ENCODE measurements at regions not wholly inside any gene's neighbourhood (a gene's known extent, or its start where the extent isn't known, plus 50 kb on each side); places are given as distances from the start of the nearest gene placed in this dataset.
"Not testable (repeated sequence)": the region's sequence is repeated elsewhere in the genome, so short reads cannot be mapped to it uniquely, and the experiment has no call there.

DNA sequence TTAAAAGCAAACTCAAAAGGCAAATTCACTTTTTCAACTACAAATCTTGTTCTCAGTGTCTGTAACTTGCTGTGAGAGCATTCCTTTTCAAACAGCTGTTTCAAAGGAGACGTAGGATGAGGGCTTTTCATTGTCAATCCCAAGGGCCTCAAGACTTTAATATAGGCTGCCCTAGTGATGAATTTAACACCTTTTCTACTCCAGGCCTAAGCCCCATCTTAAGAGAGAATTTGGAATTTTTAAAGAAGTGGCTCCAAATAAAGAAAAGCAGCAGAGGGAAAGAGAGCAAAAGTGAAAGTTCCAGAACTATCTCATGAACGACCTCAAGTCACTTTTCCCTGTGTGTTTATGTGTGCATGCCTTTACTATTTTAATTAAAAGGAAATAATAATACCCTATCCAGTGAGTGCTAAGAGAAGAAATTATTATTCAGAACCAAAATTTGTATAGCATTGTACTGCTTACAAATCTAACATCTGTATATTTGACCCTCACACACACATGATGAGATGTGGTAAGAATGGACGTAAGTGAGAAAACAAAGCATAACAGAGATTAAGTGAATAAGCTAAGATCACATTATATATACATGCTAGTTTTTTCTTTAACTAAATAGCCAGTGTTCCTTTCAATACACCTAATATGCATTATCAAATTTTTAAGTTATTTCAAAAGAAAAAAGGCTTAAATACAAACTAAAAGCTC is 196.4 kb downstream of the VGLL3 start:
- DNase-seq (ENCODE audit: low spot score), result no peak

DNA sequence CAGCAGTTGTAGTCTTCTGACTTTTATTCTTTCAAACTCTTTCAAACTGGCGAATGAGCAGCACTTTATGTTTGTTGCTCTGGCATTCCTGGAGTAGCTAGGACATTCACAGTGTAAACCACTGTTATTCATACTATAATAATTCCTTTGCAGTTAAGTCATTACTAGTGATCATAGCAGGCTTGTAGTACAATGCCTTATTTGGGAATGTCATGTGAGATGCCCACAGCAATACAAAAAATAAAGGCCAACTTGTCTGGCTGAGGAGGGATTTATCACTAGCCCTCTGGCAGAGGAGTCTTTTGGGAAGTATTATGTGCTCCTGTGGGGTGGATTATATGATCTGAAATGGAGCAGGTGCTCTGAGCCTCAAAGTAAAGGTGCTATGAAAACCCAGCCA is 197.2 kb downstream of the VGLL3 start:
- DNase-seq (ENCODE audit: low spot score), result peak; percentile 57

DNA sequence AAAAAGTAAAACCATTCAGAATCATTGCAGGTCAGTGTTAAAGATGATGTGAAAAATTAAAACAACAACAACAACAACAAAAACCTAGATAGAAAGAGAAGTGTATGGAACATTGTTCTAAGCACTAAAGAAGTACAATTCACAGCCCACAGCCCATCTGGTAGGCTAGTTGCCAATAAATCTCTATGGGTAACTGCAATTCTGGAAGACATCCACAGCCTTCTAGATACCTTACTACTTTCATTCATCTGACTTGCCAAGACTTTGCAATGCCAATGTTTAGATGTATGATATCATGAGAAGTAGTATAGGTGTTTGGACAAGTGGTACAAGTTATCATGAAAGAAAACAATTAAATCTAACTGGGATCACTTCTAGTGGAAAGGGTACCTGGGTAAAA is 198.6 kb downstream of the VGLL3 start:
- no peak for DNase-seq (ENCODE audit: low spot score)

GRCh38 chr3:86790884-86791549 is 199.9 kb downstream of the VGLL3 start:
- DNase-seq (ENCODE audit: low spot score), result no peak

GRCh38 chr3:86788371-86788770 is 202.6 kb downstream of the VGLL3 start:
- no peak for DNase-seq (ENCODE audit: low spot score)

GRCh38 chr3:86787091-86787490 is 203.9 kb downstream of the VGLL3 start:
- peak; percentile 45 for DNase-seq (ENCODE audit: low spot score)

DNA sequence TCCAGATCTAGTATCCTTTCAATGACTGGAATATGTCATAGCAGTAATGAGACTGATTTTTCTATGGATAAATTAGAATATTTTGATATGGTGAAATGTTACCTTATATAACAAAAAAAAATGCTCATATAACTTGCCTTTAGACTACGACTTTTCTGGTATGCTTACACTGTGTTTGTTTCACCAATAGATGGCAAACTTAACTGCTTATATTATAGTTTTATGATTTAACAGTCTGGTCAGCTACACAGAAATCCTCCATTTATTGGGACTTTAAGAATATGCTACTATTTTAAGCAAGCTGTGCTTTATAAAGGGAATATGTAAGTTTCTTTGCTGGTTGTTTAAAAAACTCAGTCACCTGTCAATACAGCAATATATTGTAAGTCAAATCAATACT is 205.6 kb downstream of the VGLL3 start:
- peak; percentile 26 for DNase-seq (ENCODE audit: low spot score)

- no peak for DNase-seq (ENCODE audit: low spot score)
Observed at GRCh38 chr3:86782866-86783265, 208.1 kb downstream of the VGLL3 start.

DNA sequence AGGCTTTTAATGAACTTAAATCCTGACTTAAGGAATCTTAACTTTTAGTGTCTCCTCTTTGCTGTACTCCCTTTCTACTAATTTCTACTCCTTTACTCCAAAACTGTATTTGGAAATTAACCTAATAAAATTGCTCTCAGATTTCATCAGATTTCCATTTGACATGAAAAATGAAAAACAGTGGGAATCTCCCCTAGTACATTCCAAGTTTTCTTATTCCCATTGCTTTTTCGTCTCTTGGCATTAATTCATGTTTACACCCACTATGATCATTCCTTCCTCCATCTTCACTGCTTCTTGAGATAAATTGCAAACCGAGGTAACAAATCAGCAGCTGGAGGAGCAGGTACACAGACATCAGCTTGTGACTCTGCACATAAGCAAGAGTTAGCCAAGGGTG is 208.7 kb downstream of the VGLL3 start:
- DNase-seq (ENCODE audit: low spot score), result no peak

- DNase-seq (ENCODE audit: low spot score), result peak; percentile 19
Observed at GRCh38 chr3:86774082-86774691, 216.8 kb downstream of the VGLL3 start.

GRCh38 chr3:86772699-86773098 is 218.2 kb downstream of the VGLL3 start:
- no peak for DNase-seq (ENCODE audit: low spot score)

- DNase-seq (ENCODE audit: low spot score), result no peak
Observed at GRCh38 chr3:86771741-86772512, 219.0 kb downstream of the VGLL3 start.

GRCh38 chr3:86766331-86766730 is 224.6 kb downstream of the VGLL3 start:
- no peak for DNase-seq (ENCODE audit: low spot score)

DNA sequence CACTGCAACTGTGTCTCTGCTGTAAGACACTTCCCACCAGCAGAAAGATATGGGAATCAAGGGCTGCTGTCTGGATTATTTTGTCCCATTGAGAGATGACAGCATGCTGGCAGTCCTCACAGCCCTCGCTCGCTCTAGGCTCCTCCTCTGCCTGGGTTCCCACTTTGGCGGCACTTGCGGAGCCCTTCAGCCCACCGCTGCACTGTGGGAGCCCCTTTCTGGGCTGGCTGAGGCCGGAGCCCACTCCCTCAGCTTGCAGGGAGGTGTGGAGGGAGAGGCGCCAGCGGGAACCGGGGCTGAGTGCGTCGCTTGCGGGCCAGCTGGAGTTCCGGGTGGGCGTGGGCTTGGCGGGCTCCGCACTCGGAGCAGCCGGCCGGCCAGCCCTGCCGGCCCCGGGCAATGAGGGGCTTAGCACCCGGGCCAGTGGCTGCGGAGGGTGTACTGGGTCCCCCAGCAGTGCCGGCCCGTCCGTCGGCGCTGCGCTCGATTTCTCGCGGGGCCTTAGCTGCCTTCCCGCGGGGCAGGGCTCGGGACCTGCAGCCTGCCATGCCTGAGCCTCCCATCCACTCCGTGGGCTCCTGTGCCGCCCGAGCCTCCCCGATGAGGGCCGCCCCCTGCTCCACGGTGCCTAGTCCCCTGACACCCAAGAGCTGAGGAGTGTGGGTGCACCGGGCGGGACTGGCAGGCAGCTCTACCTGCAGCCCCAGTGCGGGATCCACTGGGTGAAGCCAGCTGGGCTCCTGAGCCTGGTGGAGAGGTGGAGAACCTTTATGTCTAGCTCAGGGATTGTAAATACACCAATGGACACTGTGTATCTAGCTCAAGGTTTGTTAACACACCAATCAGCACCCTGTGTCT is 233.4 kb downstream of the VGLL3 start:
- DNase-seq (ENCODE audit: low spot score), result not testable (repeated sequence)

- DNase-seq (ENCODE audit: low spot score), result no peak
Observed at GRCh38 chr3:86748015-86748414, 242.9 kb downstream of the VGLL3 start.

DNA sequence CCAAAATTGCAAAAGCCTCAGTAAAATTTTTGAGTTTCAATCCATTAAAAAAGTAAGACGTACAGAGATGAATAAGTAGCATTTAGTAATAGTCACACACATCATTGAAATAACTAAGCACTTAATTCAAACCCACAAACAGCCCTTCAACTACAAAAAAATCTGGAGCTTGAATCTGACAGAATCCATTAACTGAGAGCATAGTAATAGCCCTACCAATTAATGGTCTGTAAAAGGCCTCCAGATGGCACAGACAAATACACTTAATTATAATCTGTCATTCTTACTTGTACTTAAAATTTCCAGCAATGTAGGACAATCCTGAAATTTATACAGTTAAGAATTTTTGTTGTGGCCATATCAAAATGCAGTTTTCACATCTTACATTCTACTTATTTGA is 246.9 kb downstream of the VGLL3 start:
- DNase-seq (ENCODE audit: low spot score), result no peak

DNA sequence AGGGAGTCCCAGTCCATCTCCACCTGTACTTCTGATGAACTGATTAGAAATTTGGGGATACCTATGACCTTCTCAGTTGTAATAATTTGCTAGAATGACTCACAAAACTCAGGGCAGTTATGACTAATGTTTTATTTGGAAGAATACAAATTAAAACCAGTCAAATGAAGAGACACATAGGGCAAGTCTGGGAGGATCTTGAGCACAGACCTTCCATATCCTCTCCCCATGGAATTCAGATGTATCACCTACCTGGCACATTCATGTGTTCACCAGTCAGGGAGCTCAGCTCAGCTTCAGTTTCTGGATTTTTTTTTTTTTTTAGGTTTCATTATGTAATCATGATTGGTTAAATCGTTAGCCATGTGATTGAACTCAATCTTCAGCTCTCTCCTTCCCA is 247.7 kb downstream of the VGLL3 start:
- no peak for DNase-seq (ENCODE audit: low spot score)

- no peak for DNase-seq (ENCODE audit: low spot score)
Observed at GRCh38 chr3:86740751-86741150, 250.2 kb downstream of the VGLL3 start.

GRCh38 chr3:86739244-86739643 is 251.7 kb downstream of the VGLL3 start:
- DNase-seq (ENCODE audit: low spot score), result no peak

GRCh38 chr3:86738684-86739083 is 252.3 kb downstream of the VGLL3 start:
- no peak for DNase-seq (ENCODE audit: low spot score)

- DNase-seq (ENCODE audit: low spot score), result no peak
Observed at GRCh38 chr3:86737517-86737916, 253.4 kb downstream of the VGLL3 start.

DNA sequence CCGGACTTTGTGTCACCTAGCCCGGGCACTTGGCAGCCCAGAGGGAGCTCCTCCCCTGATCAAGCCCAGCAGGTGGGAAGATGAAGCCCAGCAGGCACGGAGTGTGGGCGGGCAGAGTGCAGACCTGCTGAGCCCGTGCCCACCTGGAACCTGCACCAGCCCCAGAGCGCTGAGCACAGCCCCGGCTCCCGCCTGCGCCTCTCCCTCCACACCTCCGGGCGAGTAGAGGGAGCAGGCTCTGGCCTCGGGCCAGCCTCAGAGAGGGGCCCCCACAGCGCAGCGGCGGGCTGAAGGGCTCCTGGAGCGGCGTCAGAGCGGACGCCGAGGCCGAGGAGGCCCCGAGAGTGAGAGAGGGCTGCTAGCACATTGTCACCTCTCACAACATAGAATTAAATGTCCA is 257.7 kb downstream of the VGLL3 start:
- no peak for DNase-seq (ENCODE audit: low spot score)

All from putamen (tissue), 1 donor.